Upper lobe of right lung (tissue), 1 donor: ENCODE measurements at regions not wholly inside any gene's neighbourhood (a gene's known extent, or its start where the extent isn't known, plus 50 kb on each side); places are given as distances from the start of the nearest gene placed in this dataset.

Experiments
- ATAC-seq: fragments of 200-7000 bp; cut with Tn5 transposase; one replicate; pipeline ENCODE4 v1.9.1; 2020; ENCODE audit warnings: mild to moderate bottlenecking, moderate library complexity
- DNase-seq: peaks from one replicate; pipeline ENCODE4 v3.0.0-alpha.2; 2020
- H3K27ac ChIP-seq: fragments of 200-600 bp; one replicate; pipeline ENCODE4 v1.8.0; 2022
- H3K27me3 ChIP-seq: fragments of 200-600 bp; one replicate; pipeline ENCODE4 v1.8.0; 2022; ENCODE audit warnings: mild to moderate bottlenecking
- H3K36me3 ChIP-seq: fragments of 200-600 bp; one replicate; pipeline ENCODE4 v1.8.0; 2022
- H3K4me1 ChIP-seq: fragments of 200-600 bp; one replicate; pipeline ENCODE4 v1.8.0; 2022
- H3K4me3 ChIP-seq: fragments of 200-600 bp; one replicate; pipeline ENCODE4 v1.8.0; 2022; ENCODE audit warnings: mild to moderate bottlenecking
- H3K9me3 ChIP-seq: fragments of 200-600 bp; one replicate; pipeline ENCODE4 v1.8.0; 2022
- CTCF ChIP-seq: fragments of 200-600 bp; IDR thresholded peaks from one replicate; pipeline ENCODE4 v1.8.0; 2022; ENCODE audit warnings: antibody characterized with exemption
- intact Hi-C: fragments of 100-400 bp; cut with DNase I; formaldehyde crosslinking; loops from one replicate; pipeline ENCODE4 v1.11.0; 2022
- donor health status: DM: no; HTN: yes; CAD: no; lungs with severe emphysema.

GRCh38 chr18:61718944-61719343 is 173.9 kb downstream of the RNF152 start:
- ATAC-seq, result no peak
- no peaks in the 10 kb centered on the region for H3K4me1 ChIP-seq

GRCh38 chr18:61714421-61714820 is 178.4 kb downstream of the RNF152 start:
- Histone ChIP-seq H3K27ac (no peak overlapping the region), H3K9me3 (no peaks in the 10 kb centered on the region), H3K36me3 (no peaks in the 10 kb centered on the region), H3K4me1 (no peaks in the 10 kb centered on the region), H3K4me3 (no peak overlapping the region), H3K27me3 (no peaks in the 10 kb centered on the region)
- no peak for TF ChIP-seq CTCF
- ATAC-seq (no peak), DNase-seq (no peak)
- intact Hi-C loops, result no loop called here

More at GRCh38 chr18:61718944-61719343, 173.9 kb downstream of the RNF152 start:
- Histone ChIP-seq H3K9me3 (no peaks in the 10 kb centered on the region), H3K27me3 (no peaks in the 10 kb centered on the region), H3K36me3 (no peaks in the 10 kb centered on the region), H3K27ac (no peak overlapping the region), H3K4me3 (no peak overlapping the region)
- no peak for DNase-seq
- intact Hi-C loops, result no loop called here
- no peak for TF ChIP-seq CTCF

GRCh38 chr18:61713502-61713901 is 179.3 kb downstream of the RNF152 start:
- Histone ChIP-seq H3K27me3 (no peaks in the 10 kb centered on the region), H3K4me3 (no peak overlapping the region), H3K36me3 (no peaks in the 10 kb centered on the region), H3K27ac (no peak overlapping the region), H3K9me3 (no peaks in the 10 kb centered on the region), H3K4me1 (no peaks in the 10 kb centered on the region)
- intact Hi-C loops, result no loop called here
- no peak for ATAC-seq
- TF ChIP-seq CTCF, result no peak
- DNase-seq, result no peak

- no peaks in the 10 kb centered on the region for H3K9me3 ChIP-seq
- DNase-seq (no peak), ATAC-seq (no peak)
- intact Hi-C loops, result no loop called here
- H3K4me1 ChIP-seq, result no peaks in the 10 kb centered on the region
- no peaks in the 10 kb centered on the region for H3K27me3 ChIP-seq
- H3K4me3 ChIP-seq, result no peak overlapping the region
- no peak overlapping the region for H3K27ac ChIP-seq
- no peak for TF ChIP-seq CTCF
- H3K36me3 ChIP-seq, result no peaks in the 10 kb centered on the region
Measured at GRCh38 chr18:61710082-61710620, 182.7 kb downstream of the RNF152 start.

- intact Hi-C loops, result no loop called here
- Histone ChIP-seq H3K9me3 (no peaks in the 10 kb centered on the region), H3K27me3 (no peaks in the 10 kb centered on the region), H3K36me3 (no peaks in the 10 kb centered on the region), H3K4me3 (no peak overlapping the region), H3K4me1 (no peaks in the 10 kb centered on the region), H3K27ac (no peak overlapping the region)
- ATAC-seq (no peak), DNase-seq (no peak)
- no peak for TF ChIP-seq CTCF
Measured at GRCh38 chr18:61706276-61706915, 186.4 kb downstream of the RNF152 start.
